Neuronal stem cell (in vitro differentiated cells): ENCODE measurements at regions not wholly inside any gene's neighbourhood (a gene's known extent, or its start where the extent isn't known, plus 50 kb on each side); places are given as distances from the start of the nearest gene placed in this dataset.

Source experiments
- DNase-seq: peaks from one replicate; pipeline ENCODE4 v3.0.0-alpha.2; 2013; ENCODE audit warnings: low spot score
- H2AFZ ChIP-seq: one replicate; pipeline ENCODE4 v1.6.1; 2013; ENCODE audit warnings: mild to moderate bottlenecking, low read length, inconsistent platforms
- H2AK5ac ChIP-seq: 2 replicates; pipeline ENCODE4 v1.6.1; 2013; ENCODE audit warnings: low read depth, mild to moderate bottlenecking, inconsistent platforms, low read length, moderate library complexity, mixed read lengths
- H2BK120ac ChIP-seq: 2 replicates; pipeline ENCODE4 v1.6.1; 2013; ENCODE audit warnings: low read depth, mild to moderate bottlenecking, inconsistent platforms, low read length, moderate library complexity, mixed read lengths
- H2BK12ac ChIP-seq: one replicate; pipeline ENCODE4 v1.6.1; 2013; ENCODE audit warnings: low read length, inconsistent platforms
- H2BK15ac ChIP-seq: 2 replicates; pipeline ENCODE4 v1.6.1; 2013; ENCODE audit warnings: mild to moderate bottlenecking, low read length, inconsistent platforms, mixed read lengths
- H2BK5ac ChIP-seq: one replicate; pipeline ENCODE4 v1.6.1; 2013; ENCODE audit warnings: inconsistent platforms, mild to moderate bottlenecking, low read length, moderate library complexity
- H3K14ac ChIP-seq: one replicate; pipeline ENCODE4 v1.6.1; 2013; ENCODE audit warnings: low read length, inconsistent platforms
- H3K18ac ChIP-seq: 2 replicates; pipeline ENCODE4 v1.6.1; 2013; ENCODE audit warnings: low read length, inconsistent platforms
- H3K23ac ChIP-seq: 2 replicates; pipeline ENCODE4 v1.6.1; 2013; ENCODE audit warnings: low read depth, mild to moderate bottlenecking, mixed read lengths, low read length, inconsistent platforms; ENCODE audit not compliant: poor library complexity
- H3K27ac ChIP-seq: replicated peaks from 3 replicates; pipeline ENCODE4 v1.5.1; 2013; ENCODE audit warnings: low read length, inconsistent platforms
- H3K27me3 ChIP-seq, 3 experiments: 2 replicates each; pipeline ENCODE4 v1.6.1; 2013; ENCODE audit warnings: low read length in 3 of 3, mild to moderate bottlenecking in 2 of 3, inconsistent platforms in 1 of 3, low read depth in 1 of 3, mixed read lengths in 1 of 3, moderate library complexity in 1 of 3; ENCODE audit not compliant: control insufficient read depth in 3 of 3, insufficient read depth in 3 of 3
- H3K36me3 ChIP-seq, 2 donors: replicated peaks in 1 of 2; 2 replicates each; pipeline ENCODE4 v1.6.1; 2013; ENCODE audit warnings: low read length in 2 of 2; ENCODE audit not compliant: control insufficient read depth in 2 of 2, insufficient read depth in 2 of 2
- H3K4ac ChIP-seq: 2 replicates; pipeline ENCODE4 v1.6.1; 2013; ENCODE audit warnings: inconsistent platforms, mild to moderate bottlenecking, low read length, moderate library complexity
- H3K4me1 ChIP-seq, 2 donors: 1 replicate in 1 of 2; 2 replicates in 1 of 2; pipeline ENCODE4 v1.6.1; 2013; ENCODE audit warnings: low read length in 2 of 2, low read depth in 1 of 2; ENCODE audit not compliant: control insufficient read depth in 2 of 2, insufficient read depth in 1 of 2
- H3K4me2 ChIP-seq: one replicate; pipeline ENCODE4 v1.6.1; 2013; ENCODE audit warnings: mild to moderate bottlenecking, low read length, inconsistent platforms; ENCODE audit not compliant: insufficient read depth, poor library complexity, severe bottlenecking
- H3K4me3 ChIP-seq, 2 donors: 2 replicates each; pipeline ENCODE4 v1.5.1; 2013; ENCODE audit warnings: low read length in 2 of 2, mild to moderate bottlenecking in 2 of 2, inconsistent platforms in 1 of 2, moderate library complexity in 1 of 2
- H3K79me1 ChIP-seq: one replicate; pipeline ENCODE4 v1.6.1; 2013; ENCODE audit warnings: low read depth, mild to moderate bottlenecking, inconsistent platforms, low read length, moderate library complexity
- H3K9ac ChIP-seq: one replicate; pipeline ENCODE4 v1.6.1; 2013; ENCODE audit warnings: mild to moderate bottlenecking, low read depth, low read length, inconsistent platforms; ENCODE audit not compliant: poor library complexity
- H3K9me3 ChIP-seq, 2 donors: replicated peaks in 1 of 2; 2 replicates each; pipeline versions ENCODE3 to v1.6.1; 2013; ENCODE audit warnings: low read length in 2 of 2, mild to moderate bottlenecking in 2 of 2, inconsistent platforms in 1 of 2, low read depth in 1 of 2, mixed read lengths in 1 of 2, moderate library complexity in 1 of 2; ENCODE audit not compliant: control insufficient read depth in 2 of 2, insufficient read depth in 1 of 2
- H4K8ac ChIP-seq: one replicate; pipeline ENCODE4 v1.6.1; 2013; ENCODE audit warnings: low read depth, mild to moderate bottlenecking, inconsistent platforms, low read length, moderate library complexity
- H4K91ac ChIP-seq: one replicate; pipeline ENCODE4 v1.6.1; 2013; ENCODE audit warnings: low read length, low read depth, mild to moderate bottlenecking, inconsistent platforms; ENCODE audit not compliant: poor library complexity
- WGBS, 2 donors: extraction: QIAGEN DNeasy Blood & Tissue Kit; methylation state at CpG; one replicate each; pipeline ENCODE4 v1.1.7; 2013; ENCODE audit warnings: missing lambda C conversion rate in 2 of 2, mixed read lengths in 1 of 2; ENCODE audit not compliant: insufficient read length in 2 of 2, insufficient replicate concordance in 1 of 2; ENCODE audit errors: extremely low coverage in 2 of 2; 5-methylcytosine and 5-hydroxymethylcytosine counted together

DNA sequence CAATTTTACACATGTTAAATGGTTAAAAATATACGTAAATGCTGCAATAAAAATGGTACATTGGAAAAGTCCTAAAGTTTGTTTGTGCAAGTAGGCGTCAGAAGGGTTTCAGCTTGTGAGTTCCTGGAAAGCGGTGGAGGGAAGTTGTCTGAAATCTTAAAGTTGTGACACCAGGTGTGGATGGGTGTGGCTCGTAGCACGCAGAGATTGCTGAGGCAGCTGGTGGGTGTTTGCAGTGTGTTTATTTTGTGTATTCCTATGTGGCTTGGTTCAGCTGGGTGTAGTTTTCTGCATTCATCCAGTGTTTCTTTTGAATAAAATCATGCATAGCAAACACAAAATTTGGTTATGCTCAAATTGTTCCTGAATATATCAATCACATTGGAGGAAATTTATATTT lies 136.8 kb upstream of the TBX3 start:
- Histone ChIP-seq H3K23ac (no peak overlapping the region), H3K36me3 (no peaks in the 10 kb centered on the region), H2AFZ (no peak overlapping the region), H3K9ac (no peak overlapping the region), H3K4me2 (no peak overlapping the region), H4K8ac (no peak overlapping the region), H3K14ac (no peak overlapping the region), H2BK15ac (no peak overlapping the region), H3K4ac (no peak overlapping the region), H2BK120ac (no peak overlapping the region), H2BK5ac (no peak overlapping the region), H3K9me3 (no peaks in the 10 kb centered on the region), H3K4me3 (no peak overlapping the region), H2AK5ac (no peak overlapping the region), H3K18ac (no peak overlapping the region), H4K91ac (no peak overlapping the region), H3K79me1 (no peaks in the 10 kb centered on the region), H3K27ac (no peak overlapping the region), H2BK12ac (no peak overlapping the region), H3K27me3 (peaks cover 0 to 2% (median 0%) of the 10 kb centered on the region in 3 experiments), H3K4me1 (peaks cover 0 to 2% of the 10 kb centered on the region in 2 donors)
- DNase-seq, result no peak
- WGBS, 2 donors, result no CpG with 5 or more reads among the region's 5 CpGs

DNA sequence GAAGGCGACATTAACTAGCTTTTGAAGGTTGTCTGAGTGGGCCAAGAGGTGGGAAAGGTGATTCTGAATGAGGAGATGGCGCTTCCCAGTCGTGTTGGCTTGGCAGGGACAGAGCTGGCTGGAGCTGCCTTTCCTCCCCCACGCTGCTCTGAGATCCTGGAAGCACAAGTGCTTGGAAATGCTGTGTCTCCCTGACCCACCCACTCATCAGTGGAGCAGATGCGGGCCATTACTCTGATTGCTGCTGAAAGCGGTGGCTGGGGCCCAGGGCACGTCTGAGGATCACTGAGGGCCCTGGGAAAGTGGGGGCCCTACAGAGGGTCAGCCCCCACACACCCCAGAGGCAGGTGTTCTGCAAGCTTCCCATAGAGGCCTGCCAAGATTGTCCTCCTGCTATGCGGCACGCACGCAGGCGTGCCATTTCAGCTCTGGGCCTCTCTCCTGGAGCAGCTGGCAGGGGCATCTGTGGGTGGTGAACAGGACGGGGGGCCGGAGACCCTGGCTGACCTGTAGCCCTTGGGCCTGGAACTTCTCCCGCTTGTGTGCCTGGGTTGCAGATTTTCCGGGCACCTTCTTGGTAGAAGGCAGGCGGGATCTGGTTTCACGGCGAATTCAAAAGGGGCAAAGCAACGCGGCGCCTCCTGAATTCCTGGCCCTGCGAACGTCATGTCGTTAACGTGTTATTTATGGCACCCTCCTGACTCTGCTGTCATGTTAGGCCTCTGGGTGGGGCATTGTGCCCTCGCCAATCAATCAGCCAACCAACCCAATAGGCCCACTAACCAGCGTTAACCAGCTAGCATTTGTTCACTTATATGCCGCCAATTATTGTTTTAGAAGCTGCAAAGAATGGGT lies 133.8 kb upstream of the TBX3 start:
- H3K36me3 ChIP-seq, result no peaks in the 10 kb centered on the region
- no peak overlapping the region for H4K8ac ChIP-seq
- H3K4me3 ChIP-seq, result no peak overlapping the region
- peak overlapping the region; percentile 32 for H3K18ac ChIP-seq
- no peak overlapping the region for H2AK5ac ChIP-seq
- no peak overlapping the region for H3K4me2 ChIP-seq
- H4K91ac ChIP-seq, result no peak overlapping the region
- WGBS, 2 donors, result no CpG with 5 or more reads among the region's 28 CpGs
- no peak overlapping the region for H3K4ac ChIP-seq
- H3K27me3 ChIP-seq, result peaks cover 0 to 8% (median 7%) of the 10 kb centered on the region in 3 experiments
- no peak overlapping the region for H2AFZ ChIP-seq
- H3K23ac ChIP-seq, result no peak overlapping the region
- H3K9me3 ChIP-seq, result no peaks in the 10 kb centered on the region
- no peak for DNase-seq
- H3K27ac ChIP-seq, result no peak overlapping the region
- no peak overlapping the region for H3K9ac ChIP-seq
- no peak overlapping the region for H2BK15ac ChIP-seq
- no peak overlapping the region for H2BK12ac ChIP-seq
- H3K14ac ChIP-seq, result no peak overlapping the region
- no peak overlapping the region for H2BK5ac ChIP-seq
- H3K4me1 ChIP-seq, result peaks cover 0 to 6% of the 10 kb centered on the region in 2 donors
- H2BK120ac ChIP-seq, result no peak overlapping the region
- H3K79me1 ChIP-seq, result no peaks in the 10 kb centered on the region

GRCh38 chr12:114815026-114815795 lies 131.2 kb upstream of the TBX3 start:
- Histone ChIP-seq H4K91ac (no peak overlapping the region), H2BK15ac (no peak overlapping the region), H2AFZ (no peak overlapping the region), H2AK5ac (peak overlapping the region; percentile 57), H4K8ac (no peak overlapping the region), H3K79me1 (no peaks in the 10 kb centered on the region), H3K9me3 (no peaks in the 10 kb centered on the region), H3K4me1 (peaks cover 0 to 7% of the 10 kb centered on the region in 2 donors), H3K18ac (peak overlapping the region; percentile 11), H3K23ac (no peak overlapping the region), H3K4ac (no peak overlapping the region), H3K27ac (no peak overlapping the region), H3K36me3 (no peaks in the 10 kb centered on the region), H3K27me3 (peaks cover 0 to 8% (median 7%) of the 10 kb centered on the region in 3 experiments), H2BK120ac (no peak overlapping the region), H2BK5ac (no peak overlapping the region), H2BK12ac (no peak overlapping the region), H3K14ac (no peak overlapping the region), H3K4me2 (no peak overlapping the region), H3K9ac (no peak overlapping the region), H3K4me3 (no peak overlapping the region)
- no peak for DNase-seq
- WGBS, 2 donors, result no CpG with 5 or more reads among the region's 10 CpGs
